Endothelial cell of umbilical vein (primary cell): ENCODE measurements at regions not wholly inside any gene's neighbourhood (a gene's known extent, or its start where the extent isn't known, plus 50 kb on each side); places are given as distances from the start of the nearest gene placed in this dataset.

Experiments
- BruUV-seq: library from RNA; stranded (reverse); fragments of 400-500 nt; replicated peaks from 2 replicates; lab custom pipeline; 2021; lab: Mats Ljungman, UMichigan
- CTCF ChIA-PET: fragments of 300-600, 350-600 bp; sonication (Branson Sonifier 250); formaldehyde crosslinking; loops from one replicate; lab custom pipeline; 2021; ENCODE audit warnings: antibody characterized with exemption, inconsistent platforms; lab: Charles Lee
- POLR2A ChIA-PET: fragments of 300-600, 350-600 bp; sonication (Branson Sonifier 250); formaldehyde crosslinking; loops from one replicate; lab custom pipeline; 2021; ENCODE audit warnings: antibody characterized with exemption, inconsistent platforms; lab: Charles Lee
- DNase-seq: peaks from one replicate; pipeline ENCODE4 v3.0.0-alpha.2; 2011; ENCODE audit warnings: low read depth, low spot score
- FAIRE-seq: peaks from 2 replicates; lab custom pipeline; 2011; peaks lifted over from hg19 to GRCh38; lab: Jason Lieb, UNC
- H2AFZ ChIP-seq: 2 replicates; pipeline ENCODE4 v1.6.0; 2012; ENCODE audit warnings: low read depth, low read length, control low read depth, inconsistent platforms
- H3K27ac ChIP-seq: 2 replicates; pipeline ENCODE4 v1.5.1; 2011; ENCODE audit warnings: low read depth, mild to moderate bottlenecking, control low read depth, low read length, moderate library complexity; ENCODE audit not compliant: insufficient read depth
- H3K27me3 ChIP-seq, 2 experiments: 2 replicates each; pipeline versions ENCODE4 v1.6.0 to v1.6.1; 2011; ENCODE audit warnings: low read length in 2 of 2, mixed read lengths in 1 of 2; ENCODE audit not compliant: control insufficient read depth in 2 of 2, insufficient read depth in 2 of 2
- H3K36me3 ChIP-seq, 2 experiments: 2 replicates in 1 of 2; 3 replicates in 1 of 2; pipeline ENCODE4 v1.5.1; 2011; ENCODE audit warnings: low read length in 2 of 2, mild to moderate bottlenecking in 1 of 2, moderate library complexity in 1 of 2; ENCODE audit not compliant: control insufficient read depth in 2 of 2, insufficient read depth in 2 of 2; ENCODE audit errors: extremely low read depth in 1 of 2
- H3K4me1 ChIP-seq: 3 replicates; pipeline ENCODE4 v1.5.1; 2011; ENCODE audit warnings: mild to moderate bottlenecking, low read length; ENCODE audit not compliant: control insufficient read depth, insufficient read depth; ENCODE audit errors: extremely low read depth
- H3K4me2 ChIP-seq: 2 replicates; pipeline ENCODE4 v1.6.1; 2011; ENCODE audit warnings: low read length, control low read depth, mixed read lengths; ENCODE audit not compliant: insufficient read depth
- H3K4me3 ChIP-seq, 3 experiments: fragments of 200-600 bp in 1 of 3; sonication (generic), shearing (Covaris generic) in 1 of 3; replicated peaks in 1 of 3; 2 replicates each; pipeline ENCODE4 v1.5.1; 2011 to 2016; ENCODE audit warnings: control low read depth in 3 of 3, low read length in 3 of 3, mild to moderate bottlenecking in 2 of 3, inconsistent platforms in 1 of 3, low read depth in 1 of 3, moderate library complexity in 1 of 3; ENCODE audit not compliant: insufficient read depth in 1 of 3
- H3K79me2 ChIP-seq: 2 replicates; pipeline ENCODE4 v1.6.0; 2012; ENCODE audit warnings: low read length, inconsistent platforms; ENCODE audit not compliant: control insufficient read depth, insufficient read depth
- H3K9ac ChIP-seq: replicated peaks from 2 replicates; pipeline ENCODE3; 2011; ENCODE audit warnings: low read length, control low read depth; ENCODE audit not compliant: insufficient read depth; ENCODE audit errors: extremely low read depth
- H3K9me1 ChIP-seq: replicated peaks from 3 replicates; pipeline ENCODE4 v1.6.0; 2011; ENCODE audit warnings: mild to moderate bottlenecking, low read length; ENCODE audit not compliant: control insufficient read depth, insufficient read depth; ENCODE audit errors: extremely low read depth
- H3K9me3 ChIP-seq: replicated peaks from 2 replicates; pipeline ENCODE4 v1.5.1; 2012; ENCODE audit warnings: low read length, inconsistent platforms; ENCODE audit not compliant: control insufficient read depth, insufficient read depth
- H4K20me1 ChIP-seq: replicated peaks from 2 replicates; pipeline ENCODE3; 2011; ENCODE audit warnings: mild to moderate bottlenecking, low read length; ENCODE audit not compliant: control insufficient read depth, insufficient read depth; ENCODE audit errors: extremely low read depth
- CTCF ChIP-seq, 2 donors: IDR thresholded peaks; 1 replicate in 1 of 2; 2 replicates in 1 of 2; pipeline ENCODE4 v1.5.1; 2011; ENCODE audit warnings: low read length in 2 of 2, mild to moderate bottlenecking in 2 of 2, moderate library complexity in 2 of 2, control low read depth in 1 of 2, inconsistent platforms in 1 of 2, low read depth in 1 of 2; ENCODE audit not compliant: insufficient read depth in 1 of 2; ENCODE audit errors: extremely low read depth in 1 of 2
- EZH2 ChIP-seq: IDR thresholded peaks from 2 replicates; pipeline ENCODE4 v1.6.1; 2012; ENCODE audit warnings: borderline replicate concordance, low read depth, mild to moderate bottlenecking, moderate library complexity, low read length, inconsistent platforms; ENCODE audit not compliant: severe bottlenecking
- FOS ChIP-seq: IDR thresholded peaks from 2 replicates; pipeline ENCODE4 v1.6.1; 2011; ENCODE audit warnings: mild to moderate bottlenecking, low read length, moderate library complexity, borderline replicate concordance; ENCODE audit not compliant: insufficient read depth
- GATA2 ChIP-seq: IDR thresholded peaks from 2 replicates; pipeline ENCODE4 v1.7.0; 2011; ENCODE audit warnings: low read depth, mild to moderate bottlenecking, moderate library complexity, mixed read lengths, low read length; ENCODE audit not compliant: insufficient read length, insufficient read depth
- MYC ChIP-seq: IDR thresholded peaks from one replicate; pipeline ENCODE4 v1.6.1; 2011; ENCODE audit warnings: mild to moderate bottlenecking, low read depth, low read length
- POLR2A ChIP-seq: IDR thresholded peaks from 2 replicates; pipeline ENCODE4 v1.6.1; 2012; ENCODE audit warnings: low read depth, mild to moderate bottlenecking, control low read depth, low read length
- POLR2AphosphoS5 ChIP-seq: IDR thresholded peaks from 2 replicates; pipeline ENCODE4 v1.6.1; 2012; ENCODE audit warnings: low read depth, mild to moderate bottlenecking, control low read depth, low read length, moderate library complexity; ENCODE audit not compliant: insufficient read depth
- dilution Hi-C: fragments of 300-500 bp; cut with MboI; formaldehyde crosslinking; loops from one replicate; pipeline ENCODE4 v1.15.0; 2019; ENCODE audit warnings: low sequenced_read_pairs; ENCODE audit not compliant: extremely low pct_ligation_motif_present
- intact Hi-C: fragments of 100-400 bp; cut with micrococcal nuclease; formaldehyde crosslinking; loops from one replicate; pipeline ENCODE4 v1.10.0; 2022
- TF ChIP-seq, protein P1 (sequence below): IDR thresholded peaks from 2 replicates; pipeline ENCODE4 v1.6.1; 2011; ENCODE audit not compliant: insufficient read depth, insufficient read length

- H3K4me3 ChIP-seq, result no peak overlapping the region
- H3K27me3 ChIP-seq, result no peaks in the 10 kb centered on the region
- H3K4me2 ChIP-seq, result no peak overlapping the region
- FAIRE-seq (no peak), DNase-seq (no peak)
- BruUV-seq, result no TSS peak
- CTCF ChIA-PET, result no interaction called here
- H3K4me1 ChIP-seq, result no peaks in the 10 kb centered on the region
- H3K9me3 ChIP-seq, result peaks cover 2% of the 10 kb centered on the region
- TF ChIP-seq FOS (no peak), POLR2A (no peak), EZH2 (no peak), GATA2 (no peak), MYC (no peak), POLR2AphosphoS5 (no peak), CTCF (IDR thresholded peaks at IDR 0.05; ENCODE audit: extremely low read depth in 1 of 2, insufficient read depth in 1 of 2, low read depth in 1 of 2, low read length in 2 of 2) (no peak)
- TF ChIP-seq, protein P1, sequence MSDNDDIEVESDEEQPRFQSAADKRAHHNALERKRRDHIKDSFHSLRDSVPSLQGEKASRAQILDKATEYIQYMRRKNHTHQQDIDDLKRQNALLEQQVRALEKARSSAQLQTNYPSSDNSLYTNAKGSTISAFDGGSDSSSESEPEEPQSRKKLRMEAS, result no peak
- no peaks in the 10 kb centered on the region for H3K9me1 ChIP-seq
- H3K9ac ChIP-seq, result no peak overlapping the region
- POLR2A ChIA-PET, result no interaction called here
- no peaks in the 10 kb centered on the region for H3K36me3 ChIP-seq
- H3K79me2 ChIP-seq, result no peaks in the 10 kb centered on the region
- H2AFZ ChIP-seq, result no peak overlapping the region
- intact Hi-C loops, result no loop called here
- dilution Hi-C loops, result no loop called here
- H4K20me1 ChIP-seq, result no peaks in the 10 kb centered on the region
- no peak overlapping the region for H3K27ac ChIP-seq
These were observed 666.7 kb upstream of the RAG2 start for GRCh38 chr11:37264783-37265182.
